HG03064 (cell line): ENCODE measurements at regions not wholly inside any gene's neighbourhood (a gene's known extent, or its start where the extent isn't known, plus 50 kb on each side); places are given as distances from the start of the nearest gene placed in this dataset.

ENCODE experiments used
- ATAC-seq: cut with Tn5 transposase; IDR thresholded peaks from one replicate; pipeline ENCODE4 v1.9.1; 2021; ENCODE audit warnings: low read depth; ENCODE audit not compliant: unreplicated experiment

- no peak for ATAC-seq
Measured at GRCh38 chr2:65528241-65528574, 95.8 kb upstream of the SPRED2 start.

GRCh38 chr2:65527451-65528240 is 95.2 kb upstream of the SPRED2 start:
- ATAC-seq, result no peak

- no peak for ATAC-seq
Measured at GRCh38 chr2:65525616-65526231, 93.3 kb upstream of the SPRED2 start.

- ATAC-seq, result no peak
Measured at GRCh38 chr2:65522922-65523321, 90.5 kb upstream of the SPRED2 start.

GRCh38 chr2:65518751-65519150 is 86.4 kb upstream of the SPRED2 start:
- no peak for ATAC-seq

GRCh38 chr2:65514555-65515195 is 82.3 kb upstream of the SPRED2 start:
- no peak for ATAC-seq

- ATAC-seq, result no peak
Measured at GRCh38 chr2:65512783-65513182, 80.4 kb upstream of the SPRED2 start.

- no peak for ATAC-seq
Measured at GRCh38 chr2:65511306-65511705, 78.9 kb upstream of the SPRED2 start.

- ATAC-seq, result no peak
Measured at GRCh38 chr2:65508225-65508624, 75.8 kb upstream of the SPRED2 start.

- ATAC-seq, result no peak
Measured at GRCh38 chr2:65507102-65508069, 75.0 kb upstream of the SPRED2 start.

- ATAC-seq, result no peak
Measured at GRCh38 chr2:65504814-65505697, 72.7 kb upstream of the SPRED2 start.

- no peak for ATAC-seq
Measured at GRCh38 chr2:65504201-65504600, 71.8 kb upstream of the SPRED2 start.

GRCh38 chr2:65503746-65504145 is 71.3 kb upstream of the SPRED2 start:
- no peak for ATAC-seq

- ATAC-seq, result no peak
Measured at GRCh38 chr2:65501836-65502235, 69.4 kb upstream of the SPRED2 start.

GRCh38 chr2:65501074-65501473 is 68.7 kb upstream of the SPRED2 start:
- ATAC-seq, result no peak

GRCh38 chr2:65500310-65501040 is 68.1 kb upstream of the SPRED2 start:
- no peak for ATAC-seq

GRCh38 chr2:65499216-65499615 is 66.8 kb upstream of the SPRED2 start:
- no peak for ATAC-seq

- no peak for ATAC-seq
Measured at GRCh38 chr2:65498396-65498795, 66.0 kb upstream of the SPRED2 start.

- no peak for ATAC-seq
Measured at GRCh38 chr2:65495251-65495877, 63.0 kb upstream of the SPRED2 start.
